Activated T-helper 2 cell treated with anti-CD3 and anti-CD28 coated beads, Interferon-gamma antibody, Interleukin-2, Interleukin-4, amounts not matched to agents 10 μg/mL and 5 μg/mL and 100 μg/mL, durations not matched to agents 14 hours and 24 hours and 36 hours (primary cell): ENCODE measurements at regions not wholly inside any gene's neighbourhood (a gene's known extent, or its start where the extent isn't known, plus 50 kb on each side); places are given as distances from the start of the nearest gene placed in this dataset.

Experiments used
- DNase-seq: peaks from one replicate; pipeline ENCODE4 v3.0.0; 2021; ENCODE audit warnings: low spot score
- H3K27ac Mint-ChIP-seq: one replicate; pipeline ENCODE4 v1.8.0; 2021; ENCODE audit warnings: mixed read lengths
- H3K27me3 Mint-ChIP-seq: one replicate; pipeline ENCODE4 v1.8.0; 2021; ENCODE audit warnings: low read depth, mixed read lengths
- H3K36me3 Mint-ChIP-seq: one replicate; pipeline ENCODE4 v1.8.0; 2021; ENCODE audit warnings: low read depth, mixed read lengths
- H3K4me1 Mint-ChIP-seq: one replicate; pipeline ENCODE4 v1.8.0; 2021; ENCODE audit warnings: low read depth, mixed read lengths
- H3K4me3 Mint-ChIP-seq: one replicate; pipeline ENCODE4 v1.8.0; 2021; ENCODE audit warnings: low read depth, mild to moderate bottlenecking, moderate library complexity, mixed read lengths
- H3K9me3 Mint-ChIP-seq: one replicate; pipeline ENCODE4 v1.8.0; 2021; ENCODE audit warnings: mixed read lengths
- intact Hi-C: fragments of 100-400 bp; cut with micrococcal nuclease; formaldehyde crosslinking; loops from one replicate; pipeline ENCODE4 v1.15.1; 2023

GRCh38 chr3:13161021-13161759 lies 88.0 kb upstream of the IQSEC1 start:
- Mint-ChIP-seq H3K4me1 (no peaks in the 10 kb centered on the region), H3K27me3 (no peaks in the 10 kb centered on the region), H3K4me3 (no peak overlapping the region), H3K27ac (no peak overlapping the region), H3K9me3 (peaks cover 2% of the 10 kb centered on the region), H3K36me3 (no peaks in the 10 kb centered on the region)
- intact Hi-C loops: no loop called here
- no peak for DNase-seq

DNA sequence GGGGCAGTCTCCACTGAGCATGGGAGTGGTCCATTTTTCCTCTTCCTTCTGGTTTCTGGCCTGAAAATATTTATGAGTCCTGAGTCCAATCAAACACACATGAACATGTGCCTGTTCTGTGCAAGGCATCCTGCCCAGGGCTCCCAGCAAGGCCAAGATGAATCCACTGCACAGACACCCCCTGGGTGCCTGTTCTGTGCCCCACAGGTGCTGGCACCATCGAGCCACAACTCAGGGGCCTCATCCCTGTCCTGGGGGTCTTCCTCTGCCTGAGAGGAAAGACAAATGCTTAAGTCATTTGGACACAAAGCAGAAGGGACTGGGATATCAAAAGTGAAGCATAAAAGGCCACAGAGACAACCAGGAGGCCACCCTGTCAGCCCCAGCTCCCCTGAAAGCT lies 87.4 kb upstream of the IQSEC1 start:
- Mint-ChIP-seq H3K27ac (no peak overlapping the region), H3K4me3 (no peak overlapping the region), H3K27me3 (no peaks in the 10 kb centered on the region), H3K36me3 (no peaks in the 10 kb centered on the region), H3K9me3 (peaks cover 3% of the 10 kb centered on the region), H3K4me1 (no peaks in the 10 kb centered on the region)
- intact Hi-C loops: no loop called here
- DNase-seq: no peak

- no peak overlapping the region for H3K4me3 Mint-ChIP-seq
- no peaks in the 10 kb centered on the region for H3K27me3 Mint-ChIP-seq
- no peaks in the 10 kb centered on the region for H3K4me1 Mint-ChIP-seq
- H3K36me3 Mint-ChIP-seq: no peaks in the 10 kb centered on the region
- no peak for DNase-seq
- intact Hi-C loops: no loop called here
- peaks cover 11% of the 10 kb centered on the region for H3K9me3 Mint-ChIP-seq
- H3K27ac Mint-ChIP-seq: no peak overlapping the region
These were observed 86.7 kb upstream of the IQSEC1 start for GRCh38 chr3:13159890-13160289.

DNA sequence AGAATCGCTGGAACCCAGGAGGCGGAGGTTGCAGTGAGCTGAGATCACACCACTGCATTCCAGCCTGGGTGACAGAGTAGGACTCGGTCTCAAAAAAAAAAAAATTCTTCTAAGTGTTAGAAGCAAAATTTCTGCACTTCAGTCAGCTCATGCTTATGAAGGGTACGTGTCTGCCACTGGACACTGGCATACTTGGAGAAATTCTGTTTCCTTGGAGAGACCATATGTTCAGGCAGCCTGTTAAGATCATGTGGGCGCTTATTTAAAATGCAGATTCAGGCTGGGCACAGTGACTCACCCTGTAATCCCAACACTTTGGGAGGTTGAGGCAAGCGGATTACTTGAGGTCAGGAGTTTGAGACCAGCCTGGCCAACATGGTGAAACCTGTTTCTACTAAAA lies 85.6 kb upstream of the IQSEC1 start:
- Mint-ChIP-seq H3K4me3 (no peak overlapping the region), H3K27ac (no peak overlapping the region), H3K27me3 (no peaks in the 10 kb centered on the region), H3K4me1 (no peaks in the 10 kb centered on the region), H3K9me3 (peaks cover 16% of the 10 kb centered on the region), H3K36me3 (no peaks in the 10 kb centered on the region)
- intact Hi-C loops: no loop called here
- DNase-seq: no peak

- Mint-ChIP-seq H3K27me3 (no peaks in the 10 kb centered on the region), H3K9me3 (peaks cover 16% of the 10 kb centered on the region), H3K4me3 (no peak overlapping the region), H3K36me3 (no peaks in the 10 kb centered on the region), H3K4me1 (no peaks in the 10 kb centered on the region), H3K27ac (no peak overlapping the region)
- intact Hi-C loops: no loop called here
- DNase-seq: no peak
These were observed 85.2 kb upstream of the IQSEC1 start for GRCh38 chr3:13158408-13158807.

- no peak overlapping the region for H3K27ac Mint-ChIP-seq
- no peak overlapping the region for H3K4me3 Mint-ChIP-seq
- no peaks in the 10 kb centered on the region for H3K36me3 Mint-ChIP-seq
- no peak for DNase-seq
- H3K4me1 Mint-ChIP-seq: no peaks in the 10 kb centered on the region
- intact Hi-C loops: no loop called here
- H3K27me3 Mint-ChIP-seq: no peaks in the 10 kb centered on the region
- H3K9me3 Mint-ChIP-seq: peaks cover 16% of the 10 kb centered on the region
These were observed 84.8 kb upstream of the IQSEC1 start for GRCh38 chr3:13157986-13158385.

DNA sequence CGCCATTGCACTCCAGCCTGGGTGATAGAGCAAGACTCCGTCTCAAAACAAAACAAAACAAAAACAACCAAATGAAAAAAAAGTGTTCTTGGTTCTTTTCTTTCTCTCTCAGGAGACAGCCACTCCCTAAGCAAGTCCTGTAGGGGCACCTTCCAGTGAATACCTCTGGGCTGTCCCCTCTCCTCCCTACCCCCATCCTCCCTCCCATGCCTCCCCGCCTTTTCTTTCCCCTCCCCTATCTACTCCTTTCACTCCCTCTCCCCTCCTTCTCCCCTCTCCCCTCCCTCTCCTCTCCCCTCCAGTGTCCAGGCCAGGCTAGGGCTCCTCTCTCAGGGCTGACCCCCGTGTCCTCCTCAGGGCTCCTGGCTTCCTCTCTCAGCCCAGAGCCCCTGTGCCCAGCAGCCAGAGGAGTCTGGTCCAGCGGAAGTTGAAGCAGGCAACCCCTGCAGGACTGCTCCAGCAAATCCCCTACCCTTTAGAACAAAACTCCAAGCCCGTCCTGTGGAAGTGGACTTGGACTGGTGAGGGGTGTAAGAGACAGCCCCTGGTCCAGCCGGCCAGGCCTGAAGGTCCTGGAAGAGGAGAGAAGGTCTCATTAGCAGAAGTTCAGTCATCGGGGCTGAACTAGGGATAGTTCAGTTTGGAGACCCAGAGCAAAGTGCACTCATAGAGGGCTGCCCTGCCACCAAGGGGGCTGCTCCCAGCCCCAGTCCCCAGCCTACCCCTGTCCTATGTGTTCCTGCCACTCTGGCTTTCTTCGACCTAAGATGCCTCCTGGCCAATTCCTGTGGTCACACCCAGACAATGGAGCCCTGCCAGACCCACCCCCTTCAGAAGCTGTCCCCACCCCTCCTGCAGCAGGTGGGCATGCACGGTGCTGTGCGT lies 79.8 kb upstream of the IQSEC1 start:
- H3K27me3 Mint-ChIP-seq: no peaks in the 10 kb centered on the region
- H3K4me1 Mint-ChIP-seq: peaks cover 7% of the 10 kb centered on the region

GRCh38 chr3:13150624-13151023 lies 77.4 kb upstream of the IQSEC1 start:
- Mint-ChIP-seq H3K4me3 (no peak overlapping the region), H3K36me3 (no peaks in the 10 kb centered on the region), H3K9me3 (peaks cover 12% of the 10 kb centered on the region), H3K27ac (no peak overlapping the region), H3K4me1 (peaks cover 7% of the 10 kb centered on the region), H3K27me3 (no peaks in the 10 kb centered on the region)
- no peak for DNase-seq
- intact Hi-C loops: no loop called here

More for the DNA sequence above, 79.8 kb upstream of the IQSEC1 start:
- Mint-ChIP-seq H3K36me3 (no peaks in the 10 kb centered on the region), H3K9me3 (peaks cover 16% of the 10 kb centered on the region), H3K4me3 (no peak overlapping the region), H3K27ac (no peak overlapping the region)
- intact Hi-C loops: no loop called here
- DNase-seq: no peak

DNA sequence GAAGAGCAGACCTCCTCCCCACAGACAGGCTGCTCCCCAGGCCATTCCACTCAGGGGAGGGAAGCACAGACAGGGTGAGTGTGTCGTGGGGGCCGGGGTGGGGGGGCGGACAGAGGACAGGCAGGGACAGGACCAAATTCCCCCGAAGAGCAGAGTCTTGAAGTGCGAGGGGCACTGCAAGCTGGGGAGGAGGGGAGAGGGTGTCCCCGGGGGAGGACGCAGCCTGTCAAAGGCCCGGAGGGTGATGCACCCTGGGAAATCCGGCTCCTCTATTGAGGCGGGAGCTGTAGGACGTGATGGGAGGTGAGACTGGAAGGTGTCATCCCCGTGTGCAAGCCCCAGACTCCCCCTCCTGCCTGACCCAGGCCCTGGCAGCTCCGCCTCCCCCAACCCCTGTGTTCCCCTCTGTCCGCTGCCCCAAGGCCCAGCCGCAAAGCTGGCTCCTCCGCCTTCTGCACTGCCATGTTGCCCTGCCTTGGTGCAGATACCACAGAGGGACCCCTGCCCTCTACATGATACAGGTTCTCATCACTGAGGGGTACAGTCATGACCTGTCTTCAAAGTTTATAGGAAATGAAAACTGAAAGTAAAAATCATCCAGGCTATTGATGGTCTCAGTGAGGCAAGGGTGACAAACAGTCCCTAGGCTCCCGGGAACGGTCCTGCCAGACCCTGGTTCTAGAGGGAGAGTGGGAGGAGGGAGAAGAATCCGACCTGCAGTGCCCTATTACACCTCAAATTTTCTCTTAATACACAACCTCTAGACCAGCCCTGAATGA lies 76.3 kb upstream of the IQSEC1 start:
- intact Hi-C loops: no loop called here
- Mint-ChIP-seq H3K4me3 (peak overlapping the region; percentile 33), H3K9me3 (peaks cover 2% of the 10 kb centered on the region), H3K27ac (peak overlapping the region; percentile 62), H3K27me3 (no peaks in the 10 kb centered on the region), H3K36me3 (no peaks in the 10 kb centered on the region), H3K4me1 (peaks cover 7% of the 10 kb centered on the region)
- DNase-seq: no peak

- no peaks in the 10 kb centered on the region for H3K9me3 Mint-ChIP-seq
- DNase-seq: no peak
- no peak overlapping the region for H3K27ac Mint-ChIP-seq
- H3K4me1 Mint-ChIP-seq: peaks cover 7% of the 10 kb centered on the region
- no peaks in the 10 kb centered on the region for H3K27me3 Mint-ChIP-seq
- intact Hi-C loops: no loop called here
- no peak overlapping the region for H3K4me3 Mint-ChIP-seq
- H3K36me3 Mint-ChIP-seq: no peaks in the 10 kb centered on the region
These were observed 75.5 kb upstream of the IQSEC1 start for GRCh38 chr3:13148561-13149329.

- no peaks in the 10 kb centered on the region for H3K36me3 Mint-ChIP-seq
- no peak for DNase-seq
- H3K4me1 Mint-ChIP-seq: peaks cover 7% of the 10 kb centered on the region
- H3K9me3 Mint-ChIP-seq: no peaks in the 10 kb centered on the region
- intact Hi-C loops: no loop called here
- no peak overlapping the region for H3K27ac Mint-ChIP-seq
- no peak overlapping the region for H3K4me3 Mint-ChIP-seq
- no peaks in the 10 kb centered on the region for H3K27me3 Mint-ChIP-seq
These were observed 74.9 kb upstream of the IQSEC1 start for GRCh38 chr3:13148126-13148525.

- Mint-ChIP-seq H3K9me3 (no peaks in the 10 kb centered on the region), H3K27ac (no peak overlapping the region), H3K4me3 (no peak overlapping the region), H3K36me3 (no peaks in the 10 kb centered on the region), H3K4me1 (peaks cover 7% of the 10 kb centered on the region), H3K27me3 (no peaks in the 10 kb centered on the region)
- DNase-seq: no peak
- intact Hi-C loops: no loop called here
These were observed 74.1 kb upstream of the IQSEC1 start for GRCh38 chr3:13147344-13147743.
